ENCODE measurements at regions not wholly inside any gene's neighbourhood (a gene's known extent, or its start where the extent isn't known, plus 50 kb on each side); places are given as distances from the start of the nearest gene placed in this dataset.
A peak's percentile ranks its signal among the peaks of the same experiment; 100 is the strongest.
"Not testable (repeated sequence)": the region's sequence is repeated elsewhere in the genome, so short reads cannot be mapped to it uniquely, and the experiment has no call there.

DNA sequence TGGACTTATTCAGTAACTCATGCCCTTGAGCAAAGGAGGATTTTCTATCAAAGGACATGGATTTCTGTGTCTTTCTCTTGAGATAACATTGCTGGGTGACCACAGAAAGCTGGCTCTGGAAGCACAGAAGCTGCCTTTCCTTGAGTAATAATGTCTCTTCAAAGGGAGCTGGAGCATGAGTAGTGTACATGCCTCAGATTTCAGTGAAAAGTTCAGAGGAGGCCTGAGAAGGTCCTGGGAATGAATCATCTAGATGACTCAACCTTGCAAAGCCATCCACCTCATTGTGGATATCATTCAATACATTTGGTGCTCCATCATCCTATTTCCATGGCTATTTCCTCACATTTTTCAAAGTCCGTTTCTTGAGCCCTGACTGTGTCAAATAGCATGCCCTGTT lies 77.6 kb upstream of the OR4M2 start:
- POLR2A ChIA-PET; intact Hi-C loops (cut with micrococcal nuclease; ENCODE audit: unreplicated experiment); H3K36me3 ChIP-seq (ENCODE audit: control insufficient read depth, insufficient read depth, low read length); BruUV-seq (replicated peaks); H3K9me3 Mint-ChIP-seq (ENCODE audit: unreplicated experiment); H3K27me3 Mint-ChIP-seq (ENCODE audit: insufficient read depth, unreplicated experiment); H3K27me3 ChIP-seq (replicated peaks; ENCODE audit: control insufficient read depth, insufficient read depth, low read length); DNase-seq; H3K4me3 Mint-ChIP-seq (ENCODE audit: unreplicated experiment); H3K36me3 Mint-ChIP-seq (ENCODE audit: insufficient read depth, unreplicated experiment); H3K27ac Mint-ChIP-seq (ENCODE audit: unreplicated experiment); CTCF ChIA-PET; H3K4me1 Mint-ChIP-seq (ENCODE audit: low read depth, unreplicated experiment); H3K9me3 ChIP-seq; H3K4me1 ChIP-seq; H3K4me3 ChIP-seq (ENCODE audit: low read depth, low read length): not testable (repeated sequence)

DNA sequence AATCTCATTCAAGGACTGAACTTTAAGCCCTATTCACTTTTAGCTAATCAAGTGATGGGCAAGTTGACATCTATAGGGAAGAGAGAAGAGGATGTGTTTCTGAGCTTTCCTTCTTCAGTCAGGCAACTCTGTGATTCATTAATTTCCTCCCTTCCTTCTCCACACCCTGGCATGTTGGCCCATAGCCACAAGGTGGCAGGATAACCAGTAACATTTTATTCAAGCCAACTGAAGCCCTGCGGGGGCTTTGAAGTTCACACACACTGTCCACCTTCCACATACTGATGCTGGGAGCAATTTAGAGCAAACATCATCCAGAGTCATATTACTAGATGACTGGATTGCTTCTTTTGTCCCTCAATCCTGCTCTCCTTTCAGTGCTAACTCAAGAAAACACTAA lies 91.2 kb upstream of the OR4M2 start:
- BruUV-seq (replicated peaks); H3K27me3 ChIP-seq (replicated peaks; ENCODE audit: control insufficient read depth, insufficient read depth, low read length); H3K27ac Mint-ChIP-seq (ENCODE audit: unreplicated experiment); H3K9me3 ChIP-seq; H3K4me1 Mint-ChIP-seq (ENCODE audit: low read depth, unreplicated experiment); H3K36me3 ChIP-seq (ENCODE audit: control insufficient read depth, insufficient read depth, low read length); H3K27me3 Mint-ChIP-seq (ENCODE audit: insufficient read depth, unreplicated experiment); H3K4me3 Mint-ChIP-seq (ENCODE audit: unreplicated experiment); H3K36me3 Mint-ChIP-seq (ENCODE audit: insufficient read depth, unreplicated experiment); H3K9me3 Mint-ChIP-seq (ENCODE audit: unreplicated experiment); H3K4me3 ChIP-seq (ENCODE audit: low read depth, low read length); CTCF ChIA-PET; intact Hi-C loops (cut with micrococcal nuclease; ENCODE audit: unreplicated experiment); POLR2A ChIA-PET; DNase-seq; H3K4me1 ChIP-seq: not testable (repeated sequence)

DNA sequence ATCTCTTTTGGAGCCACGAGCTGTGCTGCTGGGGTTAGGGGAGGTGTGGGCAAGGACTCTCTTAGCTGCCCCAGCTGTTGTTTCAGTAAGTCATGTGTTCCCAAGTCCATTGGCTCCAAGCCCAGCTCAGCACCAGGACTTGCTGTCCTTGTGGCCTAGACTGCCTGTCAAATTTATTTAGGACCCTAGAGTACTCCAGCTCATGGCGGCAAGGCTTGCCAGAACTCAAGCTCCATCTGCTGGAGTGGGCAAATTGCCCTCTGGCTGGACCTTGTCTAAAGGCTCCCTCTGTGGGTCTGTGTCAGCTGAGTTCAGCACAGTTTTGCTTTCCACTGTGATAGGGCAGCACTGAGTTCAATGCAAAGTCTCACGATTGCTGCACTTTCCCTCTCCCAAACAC lies 96.5 kb upstream of the OR4M2 start:
- BruUV-seq (replicated peaks); H3K9me3 ChIP-seq; H3K36me3 Mint-ChIP-seq (ENCODE audit: insufficient read depth, unreplicated experiment); intact Hi-C loops (cut with micrococcal nuclease; ENCODE audit: unreplicated experiment); H3K27me3 ChIP-seq (replicated peaks; ENCODE audit: control insufficient read depth, insufficient read depth, low read length); H3K4me3 Mint-ChIP-seq (ENCODE audit: unreplicated experiment); POLR2A ChIA-PET; H3K36me3 ChIP-seq (ENCODE audit: control insufficient read depth, insufficient read depth, low read length); H3K9me3 Mint-ChIP-seq (ENCODE audit: unreplicated experiment); H3K4me1 Mint-ChIP-seq (ENCODE audit: low read depth, unreplicated experiment); H3K27ac Mint-ChIP-seq (ENCODE audit: unreplicated experiment); DNase-seq; H3K27me3 Mint-ChIP-seq (ENCODE audit: insufficient read depth, unreplicated experiment); CTCF ChIA-PET; H3K4me1 ChIP-seq; H3K4me3 ChIP-seq (ENCODE audit: low read depth, low read length): not testable (repeated sequence)

DNA sequence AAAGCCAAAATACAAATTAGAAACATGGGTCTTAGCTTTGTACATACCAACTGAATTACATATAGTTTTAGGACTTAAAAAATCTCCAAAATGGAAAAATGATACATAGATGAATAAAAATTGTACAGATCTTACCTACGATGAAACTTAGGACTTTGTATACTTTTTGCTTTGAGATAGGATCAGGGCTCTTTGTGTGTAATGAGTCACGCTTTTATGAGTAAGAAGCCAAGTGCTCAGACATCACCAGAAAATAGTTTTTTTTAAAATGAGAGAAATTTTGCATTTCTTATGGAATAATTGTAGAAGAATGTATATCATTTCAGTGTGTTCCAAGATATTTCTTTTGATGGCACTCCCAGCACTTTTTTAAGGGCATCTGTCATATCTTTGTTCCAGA lies 100.4 kb upstream of the OR4M2 start:
- H3K27ac Mint-ChIP-seq (ENCODE audit: unreplicated experiment); CTCF ChIA-PET; H3K9me3 ChIP-seq; POLR2A ChIA-PET; H3K36me3 ChIP-seq (ENCODE audit: control insufficient read depth, insufficient read depth, low read length); H3K27me3 ChIP-seq (replicated peaks; ENCODE audit: control insufficient read depth, insufficient read depth, low read length); intact Hi-C loops (cut with micrococcal nuclease; ENCODE audit: unreplicated experiment); DNase-seq; H3K4me3 Mint-ChIP-seq (ENCODE audit: unreplicated experiment); H3K4me1 Mint-ChIP-seq (ENCODE audit: low read depth, unreplicated experiment); H3K27me3 Mint-ChIP-seq (ENCODE audit: insufficient read depth, unreplicated experiment); H3K36me3 Mint-ChIP-seq (ENCODE audit: insufficient read depth, unreplicated experiment); H3K4me3 ChIP-seq (ENCODE audit: low read depth, low read length); H3K9me3 Mint-ChIP-seq (ENCODE audit: unreplicated experiment); H3K4me1 ChIP-seq; BruUV-seq (replicated peaks): not testable (repeated sequence)

DNA sequence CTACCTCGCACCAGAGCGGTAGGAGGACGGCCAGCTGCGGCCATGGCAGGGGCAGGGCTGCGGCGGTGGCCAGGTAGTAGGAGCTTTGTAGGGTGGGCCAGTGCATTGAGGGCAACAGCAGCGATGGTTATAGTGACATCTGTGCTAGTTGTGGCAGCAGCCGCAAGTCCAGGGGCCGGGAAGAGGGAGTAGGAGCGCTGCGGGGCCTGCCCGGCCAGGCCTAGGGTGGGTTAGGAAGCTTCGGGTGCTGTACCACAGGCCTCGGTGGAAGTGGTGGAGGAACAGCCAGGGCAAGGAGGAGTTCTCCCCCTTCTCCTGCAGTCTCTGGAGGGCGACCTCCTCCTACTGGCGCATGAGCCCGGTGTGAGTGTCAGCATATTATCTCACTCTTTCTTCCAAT lies 76.2 kb upstream of the POTEB start:
- H3K4me3 ChIP-seq (ENCODE audit: low read depth, low read length); H3K4me3 Mint-ChIP-seq (ENCODE audit: unreplicated experiment); H3K36me3 ChIP-seq (ENCODE audit: control insufficient read depth, insufficient read depth, low read length); H3K4me1 Mint-ChIP-seq (ENCODE audit: low read depth, unreplicated experiment); H3K9me3 Mint-ChIP-seq (ENCODE audit: unreplicated experiment); POLR2A ChIA-PET; H3K9me3 ChIP-seq; H3K27me3 Mint-ChIP-seq (ENCODE audit: insufficient read depth, unreplicated experiment); intact Hi-C loops (cut with micrococcal nuclease; ENCODE audit: unreplicated experiment); H3K36me3 Mint-ChIP-seq (ENCODE audit: insufficient read depth, unreplicated experiment); H3K27ac Mint-ChIP-seq (ENCODE audit: unreplicated experiment); H3K27me3 ChIP-seq (replicated peaks; ENCODE audit: control insufficient read depth, insufficient read depth, low read length); CTCF ChIA-PET; BruUV-seq (replicated peaks); H3K4me1 ChIP-seq: not testable (repeated sequence)
- DNase-seq = peak in 1 of 2 experiments; percentile 16

DNA sequence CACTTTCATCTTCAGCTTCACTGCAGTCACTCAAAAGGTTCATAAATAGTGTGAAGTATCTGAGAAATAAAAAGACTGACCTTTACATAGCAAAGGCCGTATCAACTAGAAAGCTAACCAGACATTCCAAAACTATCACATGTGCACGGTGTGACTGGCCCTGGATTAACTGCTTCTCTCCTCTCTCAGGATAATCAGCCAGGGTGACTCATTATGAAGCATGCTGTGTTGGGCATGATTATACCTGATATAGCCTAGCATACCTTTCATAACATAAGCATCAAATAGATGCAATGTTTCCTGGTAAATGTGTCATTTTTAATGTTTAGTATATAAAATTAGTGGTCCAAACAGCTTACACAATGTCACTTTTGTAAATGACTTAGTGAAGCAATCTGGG lies 62.8 kb upstream of the POTEB start:
- H3K4me3 Mint-ChIP-seq (ENCODE audit: unreplicated experiment); CTCF ChIA-PET; DNase-seq; H3K9me3 Mint-ChIP-seq (ENCODE audit: unreplicated experiment); H3K4me1 Mint-ChIP-seq (ENCODE audit: low read depth, unreplicated experiment); H3K36me3 ChIP-seq (ENCODE audit: control insufficient read depth, insufficient read depth, low read length); H3K27ac Mint-ChIP-seq (ENCODE audit: unreplicated experiment); H3K9me3 ChIP-seq; H3K27me3 Mint-ChIP-seq (ENCODE audit: insufficient read depth, unreplicated experiment); intact Hi-C loops (cut with micrococcal nuclease; ENCODE audit: unreplicated experiment); BruUV-seq (replicated peaks); H3K4me3 ChIP-seq (ENCODE audit: low read depth, low read length); H3K36me3 Mint-ChIP-seq (ENCODE audit: insufficient read depth, unreplicated experiment); H3K4me1 ChIP-seq; POLR2A ChIA-PET; H3K27me3 ChIP-seq (replicated peaks; ENCODE audit: control insufficient read depth, insufficient read depth, low read length): not testable (repeated sequence)

Measured in Caco-2 (cell line).